HG03378 (cell line): ENCODE measurements at regions not wholly inside any gene's neighbourhood (a gene's known extent, or its start where the extent isn't known, plus 50 kb on each side); places are given as distances from the start of the nearest gene placed in this dataset.

ENCODE experiments used
- ATAC-seq: cut with Tn5 transposase; IDR thresholded peaks from one replicate; pipeline ENCODE4 v1.9.1; 2021; ENCODE audit warnings: mild to moderate bottlenecking, moderate library complexity; ENCODE audit not compliant: unreplicated experiment

- ATAC-seq: no peak
These were observed 129.9 kb upstream of the COL1A2 start for GRCh38 chr7:94264756-94265155.

GRCh38 chr7:94265456-94265855 lies 129.2 kb upstream of the COL1A2 start:
- no peak for ATAC-seq

GRCh38 chr7:94266238-94266644 lies 128.5 kb upstream of the COL1A2 start:
- ATAC-seq: no peak

GRCh38 chr7:94270772-94271171 lies 123.9 kb upstream of the COL1A2 start:
- ATAC-seq: no peak

- ATAC-seq: no peak
These were observed 121.7 kb upstream of the COL1A2 start for GRCh38 chr7:94272821-94273583.

- no peak for ATAC-seq
These were observed 119.9 kb upstream of the COL1A2 start for GRCh38 chr7:94274828-94275227.

- ATAC-seq: no peak
These were observed 118.7 kb upstream of the COL1A2 start for GRCh38 chr7:94276027-94276426.

GRCh38 chr7:94276795-94277194 lies 117.9 kb upstream of the COL1A2 start:
- ATAC-seq: no peak

- ATAC-seq: no peak
These were observed 117.5 kb upstream of the COL1A2 start for GRCh38 chr7:94277236-94277635.

GRCh38 chr7:94280851-94281250 lies 113.8 kb upstream of the COL1A2 start:
- ATAC-seq: no peak

- ATAC-seq: no peak
These were observed 110.6 kb upstream of the COL1A2 start for GRCh38 chr7:94284104-94284503.

- no peak for ATAC-seq
These were observed 108.6 kb upstream of the COL1A2 start for GRCh38 chr7:94286111-94286510.

GRCh38 chr7:94288096-94288495 lies 106.6 kb upstream of the COL1A2 start:
- ATAC-seq: no peak

- ATAC-seq: no peak
These were observed 105.6 kb upstream of the COL1A2 start for GRCh38 chr7:94289071-94289470.

GRCh38 chr7:94294471-94295131 lies 100.1 kb upstream of the COL1A2 start:
- no peak for ATAC-seq

GRCh38 chr7:94295850-94296249 lies 98.8 kb upstream of the COL1A2 start:
- no peak for ATAC-seq

GRCh38 chr7:94296881-94297280 lies 97.8 kb upstream of the COL1A2 start:
- ATAC-seq: no peak

- no peak for ATAC-seq
These were observed 97.3 kb upstream of the COL1A2 start for GRCh38 chr7:94297397-94297838.

GRCh38 chr7:94298943-94299342 lies 95.8 kb upstream of the COL1A2 start:
- ATAC-seq: no peak

- ATAC-seq: no peak
These were observed 94.4 kb upstream of the COL1A2 start for GRCh38 chr7:94300176-94300835.

GRCh38 chr7:94301024-94301586 lies 93.6 kb upstream of the COL1A2 start:
- no peak for ATAC-seq

GRCh38 chr7:94303118-94303517 lies 91.6 kb upstream of the COL1A2 start:
- ATAC-seq: no peak
